ENCODE measurements at regions not wholly inside any gene's neighbourhood (a gene's known extent, or its start where the extent isn't known, plus 50 kb on each side); places are given as distances from the start of the nearest gene placed in this dataset.

DNA sequence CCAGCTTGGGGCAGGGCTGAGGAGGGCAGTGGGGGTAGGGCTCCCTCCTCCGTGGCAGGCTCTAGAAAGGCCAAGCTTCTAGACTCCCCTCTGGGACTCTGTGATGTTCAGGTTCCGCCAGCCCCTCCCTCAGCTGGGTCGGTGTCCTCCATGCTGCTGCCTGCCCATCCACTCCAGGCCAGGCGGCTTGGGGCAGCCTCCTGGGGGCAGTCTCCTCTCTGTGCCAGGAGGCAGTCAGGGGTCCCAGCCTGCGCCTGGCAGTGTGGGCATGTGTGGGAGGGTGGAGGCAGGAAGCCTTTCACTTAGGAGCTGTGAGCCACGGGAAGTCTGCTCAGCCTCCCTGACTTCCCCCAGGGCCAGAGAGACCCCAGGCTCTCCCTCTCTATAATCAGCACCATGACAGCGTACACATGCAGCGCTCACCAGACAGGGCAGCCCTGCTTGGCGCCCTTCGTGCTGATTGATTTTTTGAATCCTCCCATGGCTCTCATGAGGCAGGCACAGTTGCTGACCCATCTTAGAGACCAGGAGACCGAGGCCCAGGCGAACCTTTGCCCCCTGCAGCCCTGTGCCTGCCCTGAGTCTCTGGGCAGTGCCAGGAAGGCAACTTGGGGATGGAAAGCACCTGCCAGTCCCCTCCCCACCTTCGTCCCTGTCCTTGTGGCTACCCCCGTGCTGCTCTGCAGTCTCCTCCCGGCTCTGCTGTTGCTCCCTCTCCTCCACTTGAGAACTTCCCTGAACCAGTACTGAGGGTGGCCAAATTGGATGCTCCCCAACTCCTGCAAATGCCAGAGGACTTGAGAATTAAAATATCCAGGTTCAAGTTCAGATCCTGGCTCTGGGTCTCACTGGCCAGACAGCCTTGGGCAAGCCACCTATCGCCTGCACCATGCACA is 234.7 kb upstream of the GSE1 start:
- DNase-seq (ENCODE audit: low spot score) = no peak

DNA sequence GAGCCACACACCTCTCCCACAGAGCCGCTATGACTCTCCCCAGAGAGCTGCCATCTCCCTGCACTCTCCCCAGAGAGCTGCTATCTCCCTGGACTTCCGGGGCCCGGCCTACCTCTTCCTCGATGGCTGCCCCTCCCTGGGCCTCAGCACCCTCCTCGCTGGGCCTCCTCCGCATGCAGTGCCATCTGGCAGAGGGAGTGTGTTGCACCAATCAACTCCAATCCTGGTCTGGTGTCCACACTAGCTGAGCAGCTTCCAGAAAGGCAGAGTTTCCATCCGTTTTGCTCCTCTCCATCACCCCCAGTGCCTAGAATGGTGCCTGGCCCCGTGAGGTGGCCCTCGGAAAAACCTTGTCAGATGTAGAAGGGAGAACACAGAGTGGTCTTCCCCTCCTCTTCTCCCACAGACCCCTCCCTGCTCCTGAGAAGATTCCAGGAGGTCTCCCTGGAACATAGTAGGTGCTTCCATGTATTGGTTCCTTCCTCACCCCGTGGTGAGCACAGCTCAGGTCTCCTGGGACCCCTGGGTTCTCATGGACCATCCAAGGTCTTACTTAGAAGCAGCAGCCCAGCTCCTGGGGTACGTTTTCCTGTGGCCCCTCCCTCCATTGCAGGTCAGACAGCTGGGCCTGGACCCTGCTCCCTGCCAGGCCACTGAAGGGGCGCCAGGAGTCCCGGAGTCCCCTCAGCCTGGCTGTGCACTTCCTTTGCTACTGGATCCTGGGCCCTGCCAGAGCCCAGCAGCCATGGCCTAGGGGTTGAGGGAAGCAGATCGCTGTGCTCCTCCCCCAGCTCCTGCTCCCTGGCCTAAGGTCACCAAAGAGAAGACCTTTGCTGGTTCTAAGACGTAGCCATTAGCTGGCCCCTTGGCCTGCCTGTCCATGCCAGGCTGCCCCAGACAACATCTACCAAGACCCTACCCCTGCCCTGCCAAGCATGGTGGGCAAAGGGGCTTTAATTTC is 233.8 kb upstream of the GSE1 start:
- peak; percentile 45 for DNase-seq (ENCODE audit: low spot score)

DNA sequence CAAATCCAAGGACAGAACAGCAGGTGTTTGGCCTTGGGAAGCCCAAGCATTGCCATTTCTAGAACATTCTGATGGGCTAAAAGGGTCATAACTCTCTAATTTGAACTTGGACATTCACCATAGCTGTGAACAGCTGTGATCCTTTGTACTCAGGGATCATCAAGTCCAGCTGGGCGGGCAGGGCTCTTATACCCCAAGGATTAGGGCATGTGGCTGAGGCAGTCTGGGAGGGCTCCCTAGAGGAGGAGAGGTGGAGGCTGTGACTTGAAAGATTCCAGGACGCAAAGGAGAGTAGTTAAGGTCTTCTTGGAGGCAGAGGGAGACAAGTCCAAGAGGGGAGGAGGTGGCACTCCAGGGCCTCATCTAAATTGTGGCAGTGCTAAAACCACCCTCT is 233.1 kb upstream of the GSE1 start:
- DNase-seq (ENCODE audit: low spot score) = no peak

DNA sequence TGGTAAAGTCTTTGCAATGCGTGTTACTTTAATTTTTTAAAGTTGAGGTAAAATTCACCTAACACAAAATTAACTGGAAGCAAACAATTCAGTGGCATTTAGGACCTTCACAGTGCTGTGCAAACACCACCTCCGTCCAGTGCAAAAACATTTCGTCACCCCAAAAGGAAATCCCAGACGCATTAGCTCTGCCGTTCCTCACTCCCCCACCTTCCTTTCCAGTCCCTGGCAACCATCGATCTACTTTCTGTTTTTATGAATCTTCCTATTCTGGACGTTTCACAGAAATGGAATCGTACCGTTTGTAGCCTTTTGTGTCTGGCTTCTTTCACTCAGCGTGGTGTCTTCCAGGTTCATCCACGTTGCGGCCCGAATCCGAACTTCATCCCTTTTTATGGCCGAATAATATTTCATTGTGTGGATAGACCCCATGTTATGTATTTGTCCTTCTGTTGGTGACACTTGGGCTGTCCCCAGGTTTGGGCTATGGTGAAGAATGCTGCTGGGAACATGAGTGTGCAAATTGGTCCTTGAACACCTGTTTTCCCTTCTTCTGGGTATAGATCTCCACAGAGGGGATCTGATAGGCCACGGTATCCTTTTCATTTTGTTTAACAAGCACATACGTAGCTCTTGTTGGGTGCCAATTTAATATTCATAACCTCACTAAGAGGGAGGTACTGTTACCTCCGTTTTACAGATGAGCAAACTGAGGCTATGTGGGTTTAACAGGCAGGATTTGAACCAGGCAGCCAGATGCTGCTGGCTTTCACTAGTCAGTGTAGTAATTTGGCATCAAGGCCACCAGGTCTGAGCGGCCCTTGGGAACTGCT is 232.0 kb upstream of the GSE1 start:
- DNase-seq (ENCODE audit: low spot score) = peak; percentile 14

DNA sequence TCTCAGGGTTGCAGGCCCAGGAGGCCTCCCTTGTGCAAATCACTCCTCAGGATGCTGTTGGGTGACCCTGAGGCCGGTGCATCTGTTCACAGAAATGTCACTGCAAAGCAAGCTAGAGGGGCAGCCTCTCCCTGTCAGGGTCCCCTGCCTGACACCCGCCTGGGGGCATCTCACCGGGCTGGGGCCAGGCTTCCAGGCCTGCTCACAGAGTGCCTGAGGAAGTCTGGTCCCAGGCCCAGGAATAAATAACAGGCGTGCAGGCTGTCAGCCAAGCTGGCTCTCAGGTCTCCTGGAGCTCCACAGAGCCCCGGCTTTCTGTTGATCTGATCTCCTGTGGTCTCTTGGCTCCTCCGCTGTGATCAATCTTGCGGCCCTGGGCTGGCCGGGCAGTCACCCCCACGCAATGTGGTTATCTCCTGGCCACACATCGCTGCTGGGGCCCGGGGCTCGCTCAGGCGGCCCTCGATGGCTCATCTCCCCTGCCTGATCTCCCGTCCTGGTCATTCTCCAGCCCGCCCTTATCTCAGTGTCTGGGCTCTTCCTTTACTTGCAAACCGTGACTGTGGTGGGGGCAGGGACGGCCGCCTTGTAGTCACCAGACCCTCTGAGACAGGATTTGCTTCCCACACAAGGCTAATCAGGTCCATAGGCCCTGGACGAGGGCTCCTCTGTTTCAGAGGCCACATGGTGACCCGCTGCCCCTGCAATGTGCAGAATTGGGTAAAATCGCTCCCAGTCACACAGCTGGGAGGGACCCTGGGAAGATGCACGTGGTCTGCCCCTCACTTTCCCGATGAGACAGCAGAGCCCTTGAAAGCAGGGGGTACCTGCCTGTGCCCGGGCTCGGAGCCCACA is 231.2 kb upstream of the GSE1 start:
- DNase-seq (ENCODE audit: low spot score) = peak; percentile 43

DNA sequence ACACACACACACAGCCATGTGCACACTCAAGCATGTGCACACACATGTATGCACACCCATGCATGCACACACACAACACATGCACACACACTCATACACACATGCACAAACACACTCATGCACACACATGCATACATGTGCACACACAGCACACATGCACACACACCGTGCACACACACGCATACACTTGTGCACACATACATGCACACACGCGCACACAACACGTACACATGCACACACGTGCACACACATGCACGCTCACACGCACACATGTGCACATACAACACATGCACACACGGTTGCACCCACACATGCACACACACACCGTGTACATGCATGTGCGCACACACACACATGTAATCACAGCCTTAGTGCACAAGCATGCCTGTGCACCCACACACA is 230.4 kb upstream of the GSE1 start:
- DNase-seq (ENCODE audit: low spot score) = no peak

DNA sequence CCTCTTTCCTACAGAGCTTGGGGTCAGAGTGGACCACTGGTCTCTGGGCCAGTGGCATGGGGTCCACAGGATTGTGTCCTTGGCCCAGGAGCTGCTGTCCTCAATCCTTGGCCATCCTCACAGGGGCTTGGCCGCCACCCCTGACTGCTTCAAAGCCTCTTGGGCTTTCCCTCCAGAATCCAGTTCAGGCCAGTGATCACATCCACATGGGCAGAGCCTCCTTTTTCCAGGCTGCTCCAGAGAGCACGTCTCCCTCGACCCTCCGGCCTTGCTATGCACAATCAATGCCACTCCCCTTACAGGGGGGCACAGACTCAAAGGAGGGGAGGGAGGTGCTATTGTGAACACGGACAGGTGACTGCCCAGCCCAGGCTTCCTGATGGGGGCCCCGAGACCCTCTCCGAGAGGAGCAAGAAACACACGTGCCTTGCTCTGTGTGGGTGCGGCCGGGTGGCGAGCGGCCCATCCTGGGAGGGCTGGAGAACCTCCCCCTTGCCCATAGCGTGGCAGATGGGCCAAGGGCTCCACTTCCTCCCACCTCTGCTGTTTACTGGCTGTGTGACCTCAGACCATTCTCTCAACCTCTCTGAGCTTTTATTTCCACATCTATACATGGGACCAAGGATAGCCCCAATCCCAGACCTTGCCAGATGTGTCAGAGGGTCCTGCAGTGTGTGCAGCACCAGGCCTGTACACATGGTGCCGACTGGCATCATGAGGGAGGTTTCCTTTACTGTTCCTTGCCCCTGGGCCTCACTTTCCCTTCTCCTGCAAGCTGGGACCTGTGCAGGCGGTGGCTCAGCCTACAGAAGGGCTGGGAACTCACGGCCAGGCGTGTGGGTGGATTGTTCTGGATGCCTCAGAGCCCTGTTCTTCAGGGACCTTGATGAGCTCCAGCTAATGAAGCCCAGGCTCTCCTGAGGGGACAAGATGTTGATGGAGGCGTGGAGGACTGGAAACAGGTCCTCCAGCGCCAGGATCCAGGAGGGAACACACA is 229.0 kb upstream of the GSE1 start:
- DNase-seq (ENCODE audit: low spot score) = no peak

DNA sequence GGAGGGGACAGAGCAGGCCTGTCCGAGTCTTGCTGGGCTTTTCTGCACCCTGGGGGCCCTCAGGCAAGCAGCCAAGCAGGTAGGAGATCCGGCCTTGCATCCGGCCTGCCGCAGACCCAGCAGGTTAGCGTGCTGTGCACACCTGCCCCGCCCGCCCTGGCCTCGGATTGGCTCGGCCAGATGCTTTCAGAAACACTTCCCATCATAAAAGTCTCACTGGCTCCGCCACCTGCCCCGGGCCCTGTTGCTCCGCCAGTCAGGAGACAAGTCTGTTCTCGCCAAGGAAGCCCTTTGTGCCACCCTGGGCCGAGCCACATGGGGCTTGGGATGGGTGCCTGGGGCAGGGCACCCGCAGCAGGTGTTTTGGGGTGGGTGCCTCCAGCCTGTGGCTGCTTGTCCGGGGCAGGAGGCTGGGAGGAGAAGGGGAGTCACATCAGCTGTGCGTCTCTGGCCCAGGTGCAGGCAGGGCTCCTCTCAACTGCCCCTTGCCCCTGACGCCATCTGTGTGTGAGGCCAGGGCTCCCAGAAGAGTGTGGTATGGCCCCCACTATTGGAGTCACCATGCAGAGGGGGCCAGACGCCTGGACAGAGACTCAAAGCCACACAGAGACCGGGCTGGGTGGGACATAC is 228.2 kb upstream of the GSE1 start:
- DNase-seq (ENCODE audit: low spot score) = no peak

DNA sequence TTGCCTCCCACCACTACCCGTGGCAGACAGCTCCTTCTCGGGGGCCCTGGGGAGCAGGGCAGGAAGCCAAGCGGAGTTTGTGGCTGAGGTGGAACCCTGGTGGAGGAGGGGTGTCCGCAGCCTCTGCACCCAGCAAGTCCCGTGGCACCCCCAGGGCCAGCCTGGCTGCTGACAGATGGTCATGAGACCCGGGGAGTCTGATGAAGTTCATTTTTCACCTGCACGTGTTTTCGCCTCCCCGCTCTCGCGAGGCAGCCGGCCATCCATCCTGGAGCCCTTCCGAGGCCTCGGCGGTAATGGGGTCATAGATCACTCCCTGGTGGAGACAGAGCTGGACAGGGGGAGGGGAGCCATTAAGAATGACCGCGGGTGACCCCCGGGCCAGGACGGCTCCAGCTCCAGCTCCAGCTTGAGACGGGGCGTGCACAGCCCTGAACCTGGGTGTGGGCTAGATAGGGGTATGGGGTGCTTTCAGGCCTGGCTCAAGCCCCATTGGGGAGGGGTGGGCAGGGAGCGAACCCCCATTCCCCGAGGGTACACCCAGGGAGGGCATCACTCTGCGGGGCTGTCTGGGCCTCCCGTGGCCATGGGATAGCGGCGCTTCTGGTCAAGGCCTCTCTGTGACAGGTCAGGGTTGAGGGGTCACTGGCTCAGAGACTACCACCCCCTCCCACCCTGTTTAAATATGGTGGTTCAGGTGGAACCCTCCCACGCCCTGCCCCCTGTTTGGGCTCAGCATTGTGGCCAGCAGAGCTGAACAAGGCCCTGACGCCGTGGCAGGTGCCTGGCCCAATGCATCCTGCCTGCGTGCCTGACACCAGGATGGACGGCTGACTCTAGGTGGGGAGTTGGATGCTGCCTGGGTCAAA is 227.4 kb upstream of the GSE1 start:
- DNase-seq (ENCODE audit: low spot score) = no peak

DNA sequence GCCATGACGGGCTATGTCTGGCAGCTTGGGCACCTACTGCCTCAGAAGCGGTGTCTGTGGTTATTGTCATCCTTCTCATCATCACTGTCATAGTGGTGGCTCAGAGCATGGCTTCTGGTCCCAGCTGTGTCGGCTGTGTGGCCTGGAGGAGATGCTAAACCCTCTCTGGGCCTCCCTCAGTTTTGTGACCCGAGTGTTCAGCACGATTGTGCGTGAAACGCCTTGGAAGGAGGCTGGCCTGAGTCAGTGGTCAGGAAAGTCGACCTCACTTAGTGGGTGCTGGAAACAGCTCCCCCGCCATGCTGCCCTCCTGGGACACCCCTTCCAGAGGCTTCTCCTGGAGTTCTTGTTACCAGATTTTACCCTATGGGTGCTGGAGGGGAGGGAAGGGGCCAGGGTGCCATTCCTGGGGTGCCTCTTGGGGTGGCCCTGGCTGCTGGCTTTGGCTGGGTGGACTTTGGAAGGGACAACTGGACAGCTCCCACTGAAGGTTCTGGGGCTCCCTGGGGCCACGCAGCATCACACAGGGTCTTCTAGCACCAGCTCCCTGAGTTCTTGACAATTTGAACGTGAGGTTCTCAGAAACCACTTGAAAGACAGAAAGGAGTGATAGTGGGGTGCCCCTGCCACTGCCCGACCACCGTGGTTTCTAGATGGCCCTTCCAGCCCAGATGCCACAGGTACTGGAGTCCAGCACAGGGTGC is 226.5 kb upstream of the GSE1 start:
- no peak for DNase-seq (ENCODE audit: low spot score)

DNA sequence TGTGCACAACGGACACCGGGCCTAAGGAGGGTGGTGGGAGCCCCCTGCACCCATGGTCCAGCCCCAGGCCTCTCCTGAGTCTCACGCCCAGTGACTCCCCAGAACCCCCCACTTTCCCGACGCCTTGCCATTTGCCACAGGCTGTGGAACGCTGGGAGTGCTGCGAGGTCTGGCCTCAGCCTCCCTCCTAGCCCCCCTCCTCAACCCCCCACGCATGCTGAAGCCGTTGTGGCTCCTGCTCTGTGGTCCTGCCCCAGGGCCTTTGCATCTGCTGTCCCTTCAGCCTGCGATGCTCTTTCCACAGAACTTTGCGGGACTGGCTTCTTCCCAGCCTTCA is 226.0 kb upstream of the GSE1 start:
- no peak for DNase-seq (ENCODE audit: low spot score)

DNA sequence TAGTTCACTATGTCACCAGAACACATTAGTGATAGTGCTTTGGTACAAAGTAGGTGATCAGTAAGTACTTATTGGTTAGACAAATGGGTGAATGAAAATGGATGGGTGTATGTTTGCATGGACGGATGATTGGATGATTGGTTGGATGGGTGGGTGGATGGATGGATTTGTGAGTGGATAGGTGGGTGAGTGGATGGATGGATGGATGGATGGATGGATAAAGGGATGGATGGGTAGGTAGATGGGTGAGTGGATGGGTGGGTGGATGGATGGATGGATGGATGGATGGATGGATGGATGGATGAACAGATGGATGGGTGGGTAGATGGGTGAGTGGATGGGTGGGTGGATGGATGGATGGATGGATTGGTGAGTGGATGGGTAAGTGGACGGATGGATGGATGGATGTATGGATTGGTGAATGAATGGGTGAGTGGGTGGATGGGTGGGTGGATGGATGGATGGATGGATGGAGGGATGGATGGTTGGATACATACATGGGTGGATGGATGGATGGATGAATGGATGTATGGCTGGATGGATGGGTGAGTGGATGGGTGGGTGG is 225.3 kb upstream of the GSE1 start:
- DNase-seq (ENCODE audit: low spot score) = no peak

DNA sequence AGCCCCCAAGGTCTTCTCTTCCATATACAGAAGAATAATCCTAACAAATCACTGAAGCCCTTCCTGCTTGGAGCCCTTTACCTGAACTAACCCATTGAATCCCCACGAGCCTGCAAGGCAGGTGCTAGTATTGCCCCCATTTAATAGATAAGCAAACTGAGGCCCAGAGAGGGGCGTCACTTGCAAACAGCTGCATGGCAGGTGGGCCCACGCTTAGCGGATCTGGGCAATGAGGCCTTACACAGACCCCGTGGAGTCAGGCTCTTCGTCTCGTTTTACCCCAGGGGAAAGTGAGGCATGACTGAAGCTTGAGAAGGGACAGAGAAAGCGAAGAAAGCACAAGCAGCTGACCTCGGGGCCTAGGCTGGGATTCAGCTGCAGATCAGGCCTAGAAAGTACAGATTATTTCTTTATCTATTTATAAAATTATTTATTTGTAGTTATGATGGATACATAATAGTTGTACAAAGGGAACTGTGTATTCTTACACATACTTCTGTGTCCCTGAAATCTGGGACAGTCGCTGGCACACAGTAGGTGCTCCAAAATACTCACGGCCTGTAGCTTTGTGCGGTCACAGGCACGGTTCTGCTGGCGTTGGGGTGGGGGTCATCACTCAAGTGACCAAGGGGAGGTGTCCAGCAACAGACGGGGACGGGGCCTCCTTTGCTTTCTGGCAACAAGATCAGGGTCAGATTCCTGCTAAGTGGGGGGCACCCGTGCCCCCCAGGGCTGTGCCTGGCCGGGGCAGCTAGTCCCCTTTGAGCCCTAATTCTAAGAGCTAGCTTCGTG is 223.2 kb upstream of the GSE1 start:
- no peak for DNase-seq (ENCODE audit: low spot score)

DNA sequence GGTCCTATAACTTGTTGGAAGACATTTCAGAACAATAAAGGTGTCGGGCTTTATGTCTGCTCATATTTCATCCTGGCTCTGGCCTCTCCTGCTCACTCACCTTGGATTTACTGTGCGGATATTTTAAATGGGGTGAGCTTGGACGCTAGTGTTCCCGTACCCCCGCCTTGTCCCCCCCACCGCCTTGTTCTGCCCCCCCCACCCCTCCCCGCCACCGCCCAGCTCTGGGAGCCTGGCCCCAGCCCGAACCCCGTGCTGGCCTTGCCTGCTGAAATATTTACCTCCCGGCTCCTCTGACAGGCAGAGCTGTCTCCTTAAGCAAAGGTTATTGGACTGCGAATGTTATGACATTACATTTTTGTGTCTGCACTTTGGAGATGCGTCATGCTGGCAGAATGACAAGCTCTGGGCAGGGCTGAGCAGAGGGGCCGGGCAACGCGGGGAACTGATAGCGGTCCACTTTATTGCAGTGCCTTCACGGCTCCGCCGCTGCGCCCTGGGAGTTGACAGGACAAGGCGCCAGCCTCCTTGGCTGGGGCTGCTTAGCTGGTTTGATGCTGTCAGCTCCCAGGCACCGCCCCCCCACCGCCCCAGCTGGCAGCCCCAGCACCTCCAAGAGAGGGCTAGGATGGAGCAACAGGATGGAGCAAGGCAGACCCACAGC is 222.5 kb upstream of the GSE1 start:
- peak; percentile 98 for DNase-seq (ENCODE audit: low spot score)

DNA sequence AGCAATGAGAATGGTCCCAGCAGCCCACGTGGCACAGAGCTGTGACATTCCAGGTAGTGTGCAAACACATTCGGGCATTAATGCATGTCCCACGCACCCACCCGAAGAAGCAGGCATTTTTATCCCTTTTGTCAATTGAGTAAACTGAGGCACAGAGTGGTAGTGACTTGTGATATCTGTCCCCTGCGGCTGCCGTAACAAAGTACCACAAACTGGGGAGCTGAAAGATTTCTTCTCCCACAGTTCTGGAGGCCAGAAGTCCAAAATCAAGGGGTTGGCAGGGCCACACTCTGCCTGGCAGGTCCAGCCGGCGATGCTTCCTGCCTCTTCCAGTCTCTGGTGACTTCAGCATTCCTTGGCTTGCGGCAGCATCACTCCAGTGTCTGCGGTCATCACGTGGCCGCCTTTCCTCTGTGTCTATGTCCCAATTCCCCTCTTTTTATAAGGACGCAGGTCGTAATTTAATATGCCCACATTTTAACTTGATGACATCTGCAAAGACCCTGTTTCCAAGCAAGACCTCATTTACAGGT is 221.9 kb upstream of the GSE1 start:
- no peak for DNase-seq (ENCODE audit: low spot score)

All from hematopoietic multipotent progenitor cell treated with erythropoietin and hydrocortisone succinate and interleukin-3 and kit ligand, for 15 days (in vitro differentiated cells).